Colonic mucosa (tissue), 4 donors: ENCODE measurements at regions not wholly inside any gene's neighbourhood (a gene's known extent, or its start where the extent isn't known, plus 50 kb on each side); places are given as distances from the start of the nearest gene placed in this dataset.

Experiments used
- DNase-seq: peaks from one replicate; pipeline ENCODE4 v3.0.0-alpha.2; 2020
- H3K27ac ChIP-seq: fragments of 200-600 bp; one replicate; pipeline ENCODE4 v1.8.0; 2021
- H3K27me3 ChIP-seq: fragments of 200-600 bp; one replicate; pipeline ENCODE4 v1.8.0; 2021
- H3K36me3 ChIP-seq: fragments of 200-600 bp; one replicate; pipeline ENCODE4 v1.8.0; 2021
- H3K4me1 ChIP-seq: fragments of 200-600 bp; one replicate; pipeline ENCODE4 v1.8.0; 2021; ENCODE audit warnings: mild to moderate bottlenecking
- H3K4me3 ChIP-seq: fragments of 200-600 bp; one replicate; pipeline ENCODE4 v1.8.0; 2021
- H3K9ac ChIP-seq, 2 donors: one replicate each; pipeline ENCODE4 v1.7.0; 2013; ENCODE audit warnings: control low read depth in 2 of 2, low read depth in 2 of 2, low read length in 2 of 2
- H3K9me3 ChIP-seq: fragments of 200-600 bp; one replicate; pipeline ENCODE4 v1.8.0; 2021
- intact Hi-C: fragments of 100-400 bp; cut with DNase I; formaldehyde crosslinking; loops from one replicate; pipeline ENCODE4 v1.14.1; 2022
- TF ChIP-seq, protein P1 (sequence below): fragments of 200-600 bp; IDR thresholded peaks from one replicate; pipeline ENCODE4 v1.8.0; 2022; ENCODE audit warnings: antibody characterized with exemption, mild to moderate bottlenecking
- donor health status: healthy.
- donor health status: DM: no; HTN: no; CAD: no.
- donor health status: DM: no; HTN: no; CAD: no.

DNA sequence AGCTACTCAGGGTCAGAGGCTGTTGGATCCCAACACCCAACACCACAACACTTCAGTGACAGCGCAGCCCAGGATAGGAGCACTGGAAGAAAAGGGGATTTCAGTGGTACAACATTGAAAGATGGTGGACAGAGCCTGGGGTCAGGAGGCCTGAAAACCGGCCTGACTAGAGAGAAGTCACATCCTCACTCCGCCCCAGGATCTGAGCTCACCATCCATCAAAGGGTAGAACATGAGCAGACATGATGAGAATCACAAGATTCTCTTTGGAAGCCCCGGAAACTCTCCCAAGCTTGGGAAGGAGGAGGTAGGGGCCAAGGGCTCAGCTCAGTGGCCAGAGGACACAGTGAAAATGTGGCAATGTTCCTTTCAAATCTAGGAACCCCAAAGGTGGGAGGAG, 271.3 kb downstream of the NPHP4 start:
- intact Hi-C loops = no loop called here
- no peak for DNase-seq
- H3K9me3 ChIP-seq = no peaks in the 10 kb centered on the region
- no peaks in the 10 kb centered on the region for H3K27me3 ChIP-seq
- H3K36me3 ChIP-seq = no peaks in the 10 kb centered on the region
- no peak overlapping the region for H3K27ac ChIP-seq
- H3K4me1 ChIP-seq = no peaks in the 10 kb centered on the region
- H3K9ac ChIP-seq = no peak overlapping the region
- no peak overlapping the region for H3K4me3 ChIP-seq
- TF ChIP-seq, protein P1, sequence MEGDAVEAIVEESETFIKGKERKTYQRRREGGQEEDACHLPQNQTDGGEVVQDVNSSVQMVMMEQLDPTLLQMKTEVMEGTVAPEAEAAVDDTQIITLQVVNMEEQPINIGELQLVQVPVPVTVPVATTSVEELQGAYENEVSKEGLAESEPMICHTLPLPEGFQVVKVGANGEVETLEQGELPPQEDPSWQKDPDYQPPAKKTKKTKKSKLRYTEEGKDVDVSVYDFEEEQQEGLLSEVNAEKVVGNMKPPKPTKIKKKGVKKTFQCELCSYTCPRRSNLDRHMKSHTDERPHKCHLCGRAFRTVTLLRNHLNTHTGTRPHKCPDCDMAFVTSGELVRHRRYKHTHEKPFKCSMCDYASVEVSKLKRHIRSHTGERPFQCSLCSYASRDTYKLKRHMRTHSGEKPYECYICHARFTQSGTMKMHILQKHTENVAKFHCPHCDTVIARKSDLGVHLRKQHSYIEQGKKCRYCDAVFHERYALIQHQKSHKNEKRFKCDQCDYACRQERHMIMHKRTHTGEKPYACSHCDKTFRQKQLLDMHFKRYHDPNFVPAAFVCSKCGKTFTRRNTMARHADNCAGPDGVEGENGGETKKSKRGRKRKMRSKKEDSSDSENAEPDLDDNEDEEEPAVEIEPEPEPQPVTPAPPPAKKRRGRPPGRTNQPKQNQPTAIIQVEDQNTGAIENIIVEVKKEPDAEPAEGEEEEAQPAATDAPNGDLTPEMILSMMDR = no peak

DNA sequence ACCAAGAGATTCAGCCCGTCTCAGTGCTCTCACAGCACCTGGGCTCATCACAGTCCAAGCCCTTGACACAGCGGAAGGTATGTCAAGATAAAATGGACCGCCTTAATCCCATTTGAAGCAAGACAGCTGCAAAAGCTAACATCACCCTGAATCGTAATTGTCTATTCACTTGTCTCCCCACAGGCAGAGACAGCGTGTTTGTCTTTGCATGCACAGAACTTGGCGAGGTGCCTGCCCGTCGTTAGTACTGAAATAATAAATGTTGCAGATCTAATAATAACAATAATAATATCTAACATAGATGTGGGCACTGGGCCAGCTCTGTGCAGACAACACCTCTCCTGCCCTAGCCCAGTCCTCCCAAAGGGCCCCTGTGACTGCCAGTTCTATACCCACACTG, 271.7 kb downstream of the NPHP4 start:
- DNase-seq = no peak

DNA sequence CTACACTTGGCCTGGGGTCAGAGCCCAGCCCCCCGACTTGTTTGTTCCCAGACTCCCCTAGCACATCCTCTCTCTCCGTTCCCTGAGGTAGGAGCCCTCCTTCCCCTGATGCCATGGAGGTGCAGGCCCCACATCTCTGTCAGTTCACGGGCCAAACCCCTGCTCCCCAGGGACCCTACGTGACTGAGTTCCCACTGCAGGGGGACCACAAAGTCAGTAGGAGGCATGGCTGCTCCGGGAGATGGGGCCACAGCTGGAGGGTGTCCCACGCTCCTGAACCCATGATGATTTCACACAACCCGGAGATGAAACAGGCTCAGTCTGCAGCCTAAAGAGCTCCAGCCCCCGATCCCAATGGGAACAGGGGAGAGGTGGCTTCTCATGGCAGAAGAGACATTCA, 272.2 kb downstream of the NPHP4 start:
- Histone ChIP-seq H3K9me3 (no peaks in the 10 kb centered on the region), H3K4me3 (no peak overlapping the region), H3K27me3 (no peaks in the 10 kb centered on the region), H3K36me3 (no peaks in the 10 kb centered on the region), H3K27ac (no peak overlapping the region), H3K9ac (no peak overlapping the region), H3K4me1 (no peaks in the 10 kb centered on the region)
- DNase-seq = no peak
- intact Hi-C loops = no loop called here
- TF ChIP-seq, protein P1 = no peak

More for the DNA sequence above, 271.7 kb downstream of the NPHP4 start:
- TF ChIP-seq, protein P1 = no peak
- H3K9ac ChIP-seq = no peak overlapping the region
- no peaks in the 10 kb centered on the region for H3K36me3 ChIP-seq
- intact Hi-C loops = no loop called here
- H3K27me3 ChIP-seq = no peaks in the 10 kb centered on the region
- H3K4me1 ChIP-seq = no peaks in the 10 kb centered on the region
- H3K27ac ChIP-seq = no peak overlapping the region
- no peaks in the 10 kb centered on the region for H3K9me3 ChIP-seq
- no peak overlapping the region for H3K4me3 ChIP-seq

DNA sequence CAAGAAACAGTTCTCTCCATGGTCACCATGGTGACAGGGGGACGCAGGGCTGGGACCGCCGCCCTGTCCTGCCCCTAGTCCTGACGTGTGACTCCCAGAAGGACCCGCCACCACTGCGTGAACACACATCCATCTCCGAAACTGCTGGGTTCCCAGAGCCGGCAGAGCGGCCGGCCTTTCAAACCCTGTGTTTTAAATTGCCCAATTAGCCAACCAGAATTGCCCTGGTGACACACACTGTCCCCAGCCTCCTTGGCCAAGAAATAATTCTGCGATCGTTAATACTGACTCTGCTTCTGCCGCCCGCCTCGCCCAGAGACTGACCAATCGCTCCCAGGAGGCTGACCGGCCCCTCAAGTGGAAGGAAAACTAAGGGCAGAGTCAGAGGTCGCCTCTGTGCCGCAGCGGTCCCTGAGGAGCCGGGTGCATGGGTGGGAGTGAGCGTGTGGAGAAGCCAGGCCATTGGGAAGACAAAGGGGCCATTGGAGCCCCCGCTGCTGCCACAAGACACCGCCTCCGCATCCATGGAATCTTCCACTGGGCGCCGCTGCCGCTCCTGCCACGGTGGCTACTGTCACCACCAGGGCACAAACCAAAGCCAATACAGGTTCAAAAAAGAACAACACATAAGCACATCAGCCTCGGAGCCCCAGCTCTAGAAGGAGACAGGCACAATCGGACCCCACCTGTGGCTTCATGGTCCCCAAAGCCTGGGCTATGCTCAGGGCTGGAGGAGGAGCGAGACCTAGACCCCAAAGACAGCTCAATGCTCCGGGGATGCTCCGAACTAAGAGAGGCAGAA, 273.2 kb downstream of the NPHP4 start:
- Histone ChIP-seq H3K4me3 (no peak overlapping the region), H3K36me3 (no peaks in the 10 kb centered on the region), H3K9ac (no peak overlapping the region), H3K9me3 (no peaks in the 10 kb centered on the region), H3K4me1 (no peaks in the 10 kb centered on the region), H3K27ac (no peak overlapping the region), H3K27me3 (no peaks in the 10 kb centered on the region)
- intact Hi-C loops = no loop called here
- TF ChIP-seq, protein P1 = no peak
- DNase-seq = no peak

GRCh38 chr1:5717031-5717682, 275.1 kb downstream of the NPHP4 start:
- Histone ChIP-seq H3K4me1 (no peaks in the 10 kb centered on the region), H3K9me3 (no peaks in the 10 kb centered on the region), H3K27me3 (no peaks in the 10 kb centered on the region), H3K36me3 (no peaks in the 10 kb centered on the region), H3K9ac (no peak overlapping the region), H3K27ac (no peak overlapping the region), H3K4me3 (no peak overlapping the region)
- TF ChIP-seq, protein P1 = no peak
- intact Hi-C loops = no loop called here
- DNase-seq = no peak
